Caco-2 (cell line): ENCODE measurements at regions not wholly inside any gene's neighbourhood (a gene's known extent, or its start where the extent isn't known, plus 50 kb on each side); places are given as distances from the start of the nearest gene placed in this dataset.

Source experiments
- BruUV-seq: library from RNA; stranded (reverse); fragments of 400-500 nt; replicated peaks from 2 replicates; lab custom pipeline; 2021; lab: Mats Ljungman, UMichigan
- CTCF ChIA-PET: fragments of 300-600 bp; sonication (Branson Sonifier 250); formaldehyde crosslinking; loops from one replicate; lab custom pipeline; 2022; ENCODE audit warnings: antibody characterized with exemption; lab: Charles Lee
- POLR2A ChIA-PET: fragments of 300-600 bp; sonication (Branson Sonifier 250); formaldehyde crosslinking; loops from one replicate; lab custom pipeline; 2022; ENCODE audit warnings: antibody characterized with exemption; lab: Charles Lee
- DNase-seq, 2 experiments: peaks; one replicate each; pipeline versions ENCODE4 v3.0.0 to v3.0.0-alpha.2; 2020 to 2022
- H3K27me3 ChIP-seq: replicated peaks from 2 replicates; pipeline ENCODE4 v1.6.0; 2011; ENCODE audit warnings: low read length; ENCODE audit not compliant: control insufficient read depth, insufficient read depth
- H3K36me3 ChIP-seq: 2 replicates; pipeline ENCODE4 v1.5.1; 2011; ENCODE audit warnings: low read length; ENCODE audit not compliant: control insufficient read depth, insufficient read depth
- H3K4me1 ChIP-seq: fragments of 250-450 bp; sonication (Bioruptor Pico); 2 replicates; pipeline ENCODE4 v1.5.1; 2020; ENCODE audit warnings: mild to moderate bottlenecking
- H3K4me3 ChIP-seq: 2 replicates; pipeline ENCODE4 v1.5.1; 2011; ENCODE audit warnings: low read depth, mild to moderate bottlenecking, control low read depth, low read length
- H3K9me3 ChIP-seq: fragments of 250-450 bp; sonication (Bioruptor Pico); 2 replicates; pipeline ENCODE4 v1.5.1; 2020; ENCODE audit warnings: mild to moderate bottlenecking, moderate library complexity
- H3K27ac Mint-ChIP-seq: one replicate; pipeline ENCODE4 v1.8.0; 2022; ENCODE audit warnings: mixed read lengths; ENCODE audit not compliant: unreplicated experiment
- H3K27me3 Mint-ChIP-seq: one replicate; pipeline ENCODE4 v1.8.0; 2022; ENCODE audit warnings: mixed read lengths; ENCODE audit not compliant: insufficient read depth, unreplicated experiment
- H3K36me3 Mint-ChIP-seq: one replicate; pipeline ENCODE4 v1.8.0; 2022; ENCODE audit warnings: mild to moderate bottlenecking, mixed read lengths; ENCODE audit not compliant: insufficient read depth, unreplicated experiment
- H3K4me1 Mint-ChIP-seq: one replicate; pipeline ENCODE4 v1.8.0; 2022; ENCODE audit warnings: low read depth, mixed read lengths; ENCODE audit not compliant: unreplicated experiment
- H3K4me3 Mint-ChIP-seq: one replicate; pipeline ENCODE4 v1.8.0; 2022; ENCODE audit warnings: mild to moderate bottlenecking, moderate library complexity, mixed read lengths; ENCODE audit not compliant: unreplicated experiment
- H3K9me3 Mint-ChIP-seq: one replicate; pipeline ENCODE4 v1.8.0; 2022; ENCODE audit warnings: mixed read lengths; ENCODE audit not compliant: unreplicated experiment
- CTCF ChIP-seq, 2 experiments: fragments of 200-600 bp in 1 of 2; IDR thresholded peaks; 1 replicate in 1 of 2; 2 replicates in 1 of 2; pipeline versions ENCODE4 v1.5.1 to v1.8.0; 2011 to 2022; ENCODE audit warnings: antibody characterized with exemption in 1 of 2, control low read depth in 1 of 2, inconsistent platforms in 1 of 2, low read depth in 1 of 2, low read length in 1 of 2, mild to moderate bottlenecking in 1 of 2, moderate library complexity in 1 of 2; ENCODE audit not compliant: insufficient read depth in 1 of 2, severe bottlenecking in 1 of 2, unreplicated experiment in 1 of 2
- intact Hi-C: fragments of 100-400 bp; cut with micrococcal nuclease; formaldehyde crosslinking; loops from one replicate; pipeline ENCODE4 v1.10.0; 2022; ENCODE audit not compliant: unreplicated experiment

GRCh38 chr2:146173934-146174333 is 1654.0 kb upstream of the ZEB2 start:
- Mint-ChIP-seq H3K27me3 (no peaks in the 10 kb centered on the region), H3K4me1 (no peaks in the 10 kb centered on the region), H3K36me3 (no peaks in the 10 kb centered on the region), H3K27ac (no peak overlapping the region), H3K9me3 (peaks cover 13% of the 10 kb centered on the region), H3K4me3 (no peak overlapping the region)
- H3K4me1 ChIP-seq, result no peaks in the 10 kb centered on the region
- no TSS peak for BruUV-seq
- no peak for DNase-seq
- ChIA-PET POLR2A (no interaction called here), CTCF (interaction anchor here (0.7 kb wide), 1 partner anchor 169 kb away, joined by 3 read pairs; no protein-coding TSS in a partner anchor)
- H3K27me3 ChIP-seq, result no peaks in the 10 kb centered on the region
- no peak overlapping the region for H3K4me3 ChIP-seq
- peaks cover 7% of the 10 kb centered on the region; the same call in 1 of the 2 replicates for H3K9me3 ChIP-seq
- TF ChIP-seq CTCF (IDR thresholded peaks at IDR 0.05; ENCODE audit: insufficient read depth in 1 of 2, low read depth in 1 of 2, low read length in 1 of 2, severe bottlenecking in 1 of 2, unreplicated experiment in 1 of 2), result no peak
- intact Hi-C loops, result no loop called here
- H3K36me3 ChIP-seq, result no peaks in the 10 kb centered on the region

GRCh38 chr2:146161256-146161882 is 1641.5 kb upstream of the ZEB2 start:
- BruUV-seq, result no TSS peak
- intact Hi-C loops, result no loop called here
- no peaks in the 10 kb centered on the region for H3K9me3 ChIP-seq
- H3K36me3 ChIP-seq, result no peaks in the 10 kb centered on the region
- H3K4me3 Mint-ChIP-seq, result no peak overlapping the region
- ChIA-PET POLR2A (no interaction called here), CTCF (no interaction called here)
- H3K4me1 ChIP-seq, result no peaks in the 10 kb centered on the region
- no peaks in the 10 kb centered on the region for H3K27me3 ChIP-seq
- no peak overlapping the region for H3K4me3 ChIP-seq
- no peaks in the 10 kb centered on the region for H3K4me1 Mint-ChIP-seq
- TF ChIP-seq CTCF (IDR thresholded peaks at IDR 0.05; ENCODE audit: insufficient read depth in 1 of 2, low read depth in 1 of 2, low read length in 1 of 2, severe bottlenecking in 1 of 2, unreplicated experiment in 1 of 2), result no peak
- H3K9me3 Mint-ChIP-seq, result no peaks in the 10 kb centered on the region
- DNase-seq, result no peak
- no peaks in the 10 kb centered on the region for H3K27me3 Mint-ChIP-seq
- H3K27ac Mint-ChIP-seq, result no peak overlapping the region
- no peaks in the 10 kb centered on the region for H3K36me3 Mint-ChIP-seq

DNA sequence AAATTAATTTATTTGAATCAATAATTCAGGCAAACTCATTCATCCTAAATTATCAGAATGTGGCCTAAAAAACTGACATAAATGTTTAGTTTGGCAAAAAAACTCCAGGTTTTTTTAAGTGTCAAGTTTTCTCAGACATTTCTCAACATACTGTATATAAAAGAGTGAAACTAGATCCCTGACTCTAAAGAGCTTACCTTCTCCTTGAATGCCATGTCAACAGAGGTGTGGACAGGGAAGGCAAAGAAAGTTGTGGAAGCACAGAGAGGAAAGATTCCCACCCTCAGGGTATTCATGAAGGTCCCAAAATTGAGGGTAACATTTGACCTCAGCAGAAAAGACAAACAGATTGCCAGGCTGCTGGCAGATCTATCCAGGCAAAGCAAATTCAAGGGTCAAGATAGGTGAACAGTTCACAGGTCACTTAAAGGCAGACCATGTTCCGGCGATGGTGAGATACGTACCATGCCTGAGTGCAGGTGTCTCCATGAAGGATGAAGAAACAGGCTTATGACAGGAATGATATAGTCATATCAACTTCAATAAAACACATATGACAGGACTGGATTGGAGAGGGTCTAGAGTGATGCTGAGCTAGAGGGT is 1638.3 kb upstream of the ZEB2 start:
- BruUV-seq, result no TSS peak
- no peaks in the 10 kb centered on the region for H3K9me3 Mint-ChIP-seq
- H3K36me3 ChIP-seq, result no peaks in the 10 kb centered on the region
- no peak for TF ChIP-seq CTCF (IDR thresholded peaks at IDR 0.05; ENCODE audit: insufficient read depth in 1 of 2, low read depth in 1 of 2, low read length in 1 of 2, severe bottlenecking in 1 of 2, unreplicated experiment in 1 of 2)
- intact Hi-C loops, result no loop called here
- H3K27ac Mint-ChIP-seq, result no peak overlapping the region
- no peak overlapping the region for H3K4me3 ChIP-seq
- POLR2A ChIA-PET, result no interaction called here
- H3K9me3 ChIP-seq, result no peaks in the 10 kb centered on the region
- no peaks in the 10 kb centered on the region for H3K27me3 ChIP-seq
- H3K4me1 ChIP-seq, result no peaks in the 10 kb centered on the region
- CTCF ChIA-PET, result no interaction called here
- H3K36me3 Mint-ChIP-seq, result no peaks in the 10 kb centered on the region
- no peaks in the 10 kb centered on the region for H3K27me3 Mint-ChIP-seq
- DNase-seq, result no peak
- no peaks in the 10 kb centered on the region for H3K4me1 Mint-ChIP-seq
- no peak overlapping the region for H3K4me3 Mint-ChIP-seq
